Activated T-cell treated with anti-CD3 and anti-CD28 coated beads, Interleukin-2, amount 50 U/mL, for 4 hours (primary cell): ENCODE measurements at regions not wholly inside any gene's neighbourhood (a gene's known extent, or its start where the extent isn't known, plus 50 kb on each side); places are given as distances from the start of the nearest gene placed in this dataset.

Experiments used
- ATAC-seq, 2 donors: fragments of 200-7000 bp; cut with Tn5 transposase; one replicate each; pipeline ENCODE4 v1.10.0; 2021
- DNase-seq: peaks from one replicate; pipeline ENCODE4 v3.0.0-alpha.2; 2020
- H3K27me3 Mint-ChIP-seq: one replicate; pipeline ENCODE4 v1.8.0; 2021; ENCODE audit warnings: low read depth, mixed read lengths
- H3K36me3 Mint-ChIP-seq: one replicate; pipeline ENCODE4 v1.8.0; 2022; ENCODE audit warnings: mixed read lengths; ENCODE audit not compliant: insufficient read depth
- H3K4me1 Mint-ChIP-seq: one replicate; pipeline ENCODE4 v1.8.0; 2021; ENCODE audit warnings: low read depth, mixed read lengths
- H3K4me3 Mint-ChIP-seq: one replicate; pipeline ENCODE4 v1.8.0; 2021; ENCODE audit warnings: mild to moderate bottlenecking, moderate library complexity, mixed read lengths
- H3K9me3 Mint-ChIP-seq: one replicate; pipeline ENCODE4 v1.8.0; 2021; ENCODE audit warnings: mixed read lengths

DNA sequence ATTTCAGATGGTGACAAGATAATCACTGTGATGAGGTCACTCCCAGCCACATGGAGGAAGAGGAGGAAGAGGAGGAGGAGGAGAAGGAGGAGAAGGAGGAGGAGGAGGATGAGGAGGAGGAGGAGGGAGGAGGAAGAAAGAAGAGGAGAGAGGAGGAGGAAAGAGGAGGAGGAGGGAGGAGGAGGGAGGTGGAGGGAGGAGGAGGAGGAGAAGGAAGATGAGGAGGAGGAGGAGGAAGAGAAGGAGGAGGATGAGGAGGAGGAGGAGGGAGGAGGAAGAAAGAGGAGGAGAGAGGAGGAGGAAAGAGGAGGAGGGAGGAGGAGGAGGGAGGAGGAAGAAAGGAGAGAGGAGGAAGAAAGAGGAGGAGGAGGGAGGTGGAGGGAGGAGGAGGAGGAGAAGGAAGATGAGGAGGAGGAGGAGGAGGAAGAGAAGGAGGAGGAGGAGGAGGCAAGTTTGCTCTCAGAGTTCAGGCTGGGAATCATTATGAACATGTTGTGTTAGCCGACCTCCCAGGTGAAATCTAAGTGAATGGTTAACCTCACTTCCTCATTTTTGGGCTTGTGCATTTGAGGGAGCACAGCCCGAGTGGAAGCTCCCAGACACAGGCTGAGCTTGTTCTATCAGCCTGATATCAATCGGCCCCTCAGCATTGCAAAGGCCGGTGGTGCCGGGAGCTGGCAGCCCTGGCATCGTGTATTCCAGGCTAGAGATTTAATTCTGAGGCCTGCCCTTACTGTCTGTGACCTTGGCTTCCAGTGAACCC is 236.2 kb upstream of the PITRM1 start:
- ATAC-seq (no peak), DNase-seq (no peak)
- Mint-ChIP-seq H3K36me3 (no peaks in the 10 kb centered on the region), H3K4me1 (no peaks in the 10 kb centered on the region), H3K4me3 (no peak overlapping the region), H3K27me3 (peaks cover 2% of the 10 kb centered on the region), H3K9me3 (peaks cover 3% of the 10 kb centered on the region)

DNA sequence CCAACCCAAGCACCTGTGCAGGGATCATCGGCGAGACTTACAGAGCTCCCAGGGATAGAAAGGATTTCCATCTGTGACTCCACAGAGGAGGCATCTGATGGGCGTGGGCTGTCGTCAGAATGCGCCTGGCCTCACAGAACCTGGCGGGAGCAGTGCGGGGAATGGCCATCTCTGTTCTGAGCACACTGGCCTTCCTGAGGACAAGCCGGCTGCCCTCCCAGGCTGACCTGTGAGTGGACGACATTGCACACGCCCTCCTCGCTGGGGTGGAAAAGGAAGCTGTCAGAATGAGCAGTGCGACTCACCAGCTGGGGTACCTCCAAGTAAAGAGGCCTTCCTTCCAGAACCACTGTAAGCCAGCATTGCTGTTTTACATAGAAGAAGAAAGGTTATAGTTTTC is 234.6 kb upstream of the PITRM1 start:
- peaks cover 3% of the 10 kb centered on the region for H3K9me3 Mint-ChIP-seq
- H3K4me3 Mint-ChIP-seq: no peak overlapping the region
- no peaks in the 10 kb centered on the region for H3K4me1 Mint-ChIP-seq
- no peak for ATAC-seq
- peaks cover 3% of the 10 kb centered on the region for H3K27me3 Mint-ChIP-seq
- H3K36me3 Mint-ChIP-seq: no peaks in the 10 kb centered on the region
- no peak for DNase-seq

DNA sequence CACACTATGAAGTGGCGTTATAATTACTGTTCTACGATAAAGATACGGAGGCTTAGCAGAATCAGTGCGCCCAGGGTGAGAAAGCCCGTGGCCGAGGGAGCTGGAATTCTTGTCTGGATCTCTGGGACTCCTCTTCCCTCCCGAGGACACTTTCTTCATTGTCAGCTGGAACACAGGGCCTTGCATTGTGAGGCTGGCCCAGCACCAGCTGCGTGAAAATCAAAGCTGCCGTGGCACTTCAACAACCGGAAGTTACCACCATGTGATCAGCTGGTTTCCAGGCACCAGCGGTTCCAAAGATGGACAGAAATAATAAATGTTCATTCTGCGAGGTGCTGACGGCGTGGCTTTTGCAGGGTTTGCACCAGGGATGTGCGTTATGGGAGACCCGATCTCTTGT is 234.0 kb upstream of the PITRM1 start:
- no peak for ATAC-seq
- Mint-ChIP-seq H3K4me1 (no peaks in the 10 kb centered on the region), H3K9me3 (peaks cover 3% of the 10 kb centered on the region), H3K4me3 (no peak overlapping the region), H3K36me3 (no peaks in the 10 kb centered on the region), H3K27me3 (peaks cover 3% of the 10 kb centered on the region)
- DNase-seq: no peak

DNA sequence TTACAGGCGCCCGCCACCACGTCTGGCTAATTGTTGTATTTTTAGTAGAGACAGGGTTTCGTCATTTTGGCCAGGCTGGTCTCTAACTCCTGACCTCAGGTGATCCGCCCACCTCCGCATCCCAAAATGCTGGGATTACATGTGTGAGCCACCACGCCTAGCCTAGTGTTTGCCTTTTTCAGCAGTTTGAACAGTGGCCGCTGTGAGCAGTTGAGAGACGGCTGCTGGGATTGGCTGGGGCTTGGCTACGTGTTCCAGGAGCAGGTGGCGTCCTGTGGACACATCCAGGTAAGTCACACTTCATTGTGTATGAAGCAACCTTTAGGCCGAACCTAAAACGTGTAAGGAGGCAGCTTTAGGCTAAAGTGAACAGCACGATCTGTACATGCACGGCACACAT is 231.8 kb upstream of the PITRM1 start:
- DNase-seq (no peak), ATAC-seq (no peak)
- Mint-ChIP-seq H3K36me3 (no peaks in the 10 kb centered on the region), H3K4me1 (no peaks in the 10 kb centered on the region), H3K27me3 (peaks cover 3% of the 10 kb centered on the region), H3K4me3 (no peak overlapping the region), H3K9me3 (no peaks in the 10 kb centered on the region)

DNA sequence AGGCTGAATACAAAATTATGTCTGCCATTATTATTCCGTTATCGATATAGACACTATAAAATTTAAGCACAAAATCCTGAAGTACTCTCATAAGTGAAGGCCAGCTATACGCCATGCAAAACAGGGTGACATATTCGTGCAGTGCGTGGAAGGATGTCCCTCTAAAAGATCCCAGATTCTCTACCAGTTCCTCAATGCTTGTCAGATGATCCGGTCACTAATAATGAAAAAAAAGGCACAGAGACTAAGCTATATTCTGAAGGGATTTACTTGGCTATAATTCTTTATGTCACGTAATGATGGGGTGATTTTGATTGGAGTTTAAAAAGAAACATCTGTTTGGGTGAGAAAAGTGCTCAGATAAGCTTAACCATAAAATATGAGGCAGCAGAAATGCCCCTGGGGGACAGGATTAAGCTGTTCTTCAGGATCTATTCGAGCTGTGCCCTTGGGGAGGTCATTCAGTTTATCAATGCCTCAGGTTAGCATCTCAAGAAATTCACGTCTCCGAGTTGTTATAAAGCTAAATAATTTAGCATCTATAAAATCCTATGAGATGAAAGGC is 229.7 kb upstream of the PITRM1 start:
- DNase-seq (no peak), ATAC-seq (no peak)
- H3K4me1 Mint-ChIP-seq: peaks cover 2% of the 10 kb centered on the region
- no peak overlapping the region for H3K4me3 Mint-ChIP-seq
- no peaks in the 10 kb centered on the region for H3K36me3 Mint-ChIP-seq
- H3K27me3 Mint-ChIP-seq: peaks cover 7% of the 10 kb centered on the region
- H3K9me3 Mint-ChIP-seq: no peaks in the 10 kb centered on the region

DNA sequence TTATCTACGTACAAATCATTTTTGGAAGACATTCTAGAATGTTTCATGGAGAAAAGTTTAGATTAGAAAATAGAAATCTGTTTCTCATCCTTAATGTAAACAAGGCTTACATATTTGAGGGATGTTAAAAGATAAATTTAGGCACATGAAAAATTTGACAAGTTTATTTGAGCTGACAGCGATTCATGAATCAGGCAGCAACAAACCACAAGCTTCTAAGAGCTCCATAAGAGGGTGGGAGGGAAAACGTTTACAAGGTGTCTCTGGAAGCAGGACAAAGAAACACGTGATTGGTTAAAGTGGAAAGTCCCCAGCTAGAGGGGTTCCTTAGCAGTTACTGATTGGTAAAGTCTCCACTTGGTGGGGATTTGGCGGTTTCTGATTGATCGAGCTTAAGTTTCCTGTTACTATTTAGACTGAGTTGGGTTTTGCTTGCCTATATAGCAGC is 228.9 kb upstream of the PITRM1 start:
- no peak for DNase-seq
- Mint-ChIP-seq H3K36me3 (no peaks in the 10 kb centered on the region), H3K27me3 (peaks cover 7% of the 10 kb centered on the region), H3K4me1 (peaks cover 4% of the 10 kb centered on the region), H3K4me3 (no peak overlapping the region), H3K9me3 (no peaks in the 10 kb centered on the region)
- ATAC-seq: no peak

DNA sequence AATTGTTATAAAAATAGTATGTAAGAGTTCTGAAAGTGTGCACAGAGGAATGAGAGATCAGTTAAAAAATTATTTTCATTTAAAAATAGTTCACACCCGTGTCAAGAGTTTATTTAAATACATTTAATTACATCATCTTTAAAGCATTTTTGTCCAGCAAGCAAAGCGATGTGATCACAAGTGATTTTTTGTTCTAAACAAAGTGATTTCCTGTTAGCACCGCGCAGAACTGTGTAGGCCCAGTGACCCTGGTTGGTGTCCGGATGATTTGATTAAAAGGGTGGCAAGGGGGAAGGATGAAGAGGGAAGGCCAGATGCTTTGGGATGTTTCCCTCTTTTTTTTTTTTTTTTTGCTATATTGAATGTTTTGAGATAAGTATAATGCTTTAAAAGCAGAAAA is 227.8 kb upstream of the PITRM1 start:
- no peaks in the 10 kb centered on the region for H3K9me3 Mint-ChIP-seq
- peaks cover 4% of the 10 kb centered on the region for H3K4me1 Mint-ChIP-seq
- no peaks in the 10 kb centered on the region for H3K36me3 Mint-ChIP-seq
- DNase-seq (no peak), ATAC-seq (no peak)
- no peak overlapping the region for H3K4me3 Mint-ChIP-seq
- H3K27me3 Mint-ChIP-seq: peaks cover 7% of the 10 kb centered on the region

DNA sequence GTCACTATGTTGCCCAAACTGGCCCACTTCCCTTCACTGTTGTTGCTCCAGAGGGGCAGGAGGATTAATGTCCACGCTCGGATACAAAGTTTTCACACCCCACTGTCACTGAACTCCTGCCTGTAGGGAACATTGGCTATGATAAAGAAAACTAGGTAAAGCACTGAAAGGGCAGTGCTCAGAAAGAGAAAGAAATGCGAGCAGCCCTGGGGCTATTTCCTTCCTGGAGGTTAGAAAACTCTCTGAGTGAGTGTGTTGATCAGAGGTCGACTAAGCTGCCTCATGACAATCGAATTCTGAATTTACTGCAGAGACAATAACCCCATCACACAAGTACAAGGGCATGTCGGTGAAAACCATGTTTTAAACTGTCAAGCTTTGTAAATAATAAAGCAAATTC is 227.2 kb upstream of the PITRM1 start:
- DNase-seq: no peak
- Mint-ChIP-seq H3K4me3 (no peak overlapping the region), H3K4me1 (peaks cover 4% of the 10 kb centered on the region), H3K36me3 (no peaks in the 10 kb centered on the region), H3K9me3 (no peaks in the 10 kb centered on the region), H3K27me3 (peaks cover 7% of the 10 kb centered on the region)
- no peak for ATAC-seq

DNA sequence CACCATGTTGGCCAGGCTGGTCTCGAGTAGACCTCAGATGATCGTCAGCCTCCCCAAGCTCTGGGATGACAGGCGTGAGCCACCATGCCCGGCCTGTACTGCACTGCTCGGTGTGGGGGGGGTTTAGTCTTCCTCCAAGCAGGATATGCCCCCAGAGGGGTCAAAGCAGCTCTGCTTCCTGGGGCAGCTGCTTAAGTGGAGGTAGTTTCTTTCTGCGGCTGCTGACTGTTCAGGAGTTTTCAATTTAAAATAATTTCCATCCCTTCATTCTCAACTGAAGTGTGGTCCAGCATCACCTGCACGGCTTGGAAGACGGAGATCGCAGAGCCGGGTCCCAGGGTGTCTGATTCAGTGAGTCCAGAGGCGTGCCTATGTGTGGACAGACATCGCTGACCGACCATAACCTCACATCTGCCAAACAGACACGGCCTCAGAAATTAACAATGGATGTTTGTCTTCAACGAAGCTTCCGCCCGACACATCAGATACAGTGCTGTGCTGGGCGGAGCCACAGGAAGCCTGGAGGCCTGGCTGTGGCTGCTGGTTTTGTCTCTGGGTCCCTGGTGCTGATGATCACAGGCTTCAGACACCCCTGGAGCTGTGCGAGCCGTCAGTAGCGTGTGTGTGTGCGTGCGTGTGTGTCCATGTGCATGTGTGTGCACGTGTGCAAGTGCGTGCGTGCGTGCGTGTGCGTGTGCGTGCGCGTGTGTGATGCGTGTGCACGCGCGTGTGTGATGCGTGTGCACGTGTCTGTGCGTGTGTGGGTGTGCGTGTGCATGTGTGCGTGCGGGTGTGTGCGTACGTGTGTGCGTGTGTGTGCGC is 226.5 kb upstream of the PITRM1 start:
- no peak overlapping the region for H3K4me3 Mint-ChIP-seq
- peaks cover 7% of the 10 kb centered on the region for H3K27me3 Mint-ChIP-seq
- no peak for ATAC-seq
- peaks cover 8% of the 10 kb centered on the region for H3K4me1 Mint-ChIP-seq
- H3K9me3 Mint-ChIP-seq: peaks cover 5% of the 10 kb centered on the region
- no peaks in the 10 kb centered on the region for H3K36me3 Mint-ChIP-seq
- DNase-seq: no peak

DNA sequence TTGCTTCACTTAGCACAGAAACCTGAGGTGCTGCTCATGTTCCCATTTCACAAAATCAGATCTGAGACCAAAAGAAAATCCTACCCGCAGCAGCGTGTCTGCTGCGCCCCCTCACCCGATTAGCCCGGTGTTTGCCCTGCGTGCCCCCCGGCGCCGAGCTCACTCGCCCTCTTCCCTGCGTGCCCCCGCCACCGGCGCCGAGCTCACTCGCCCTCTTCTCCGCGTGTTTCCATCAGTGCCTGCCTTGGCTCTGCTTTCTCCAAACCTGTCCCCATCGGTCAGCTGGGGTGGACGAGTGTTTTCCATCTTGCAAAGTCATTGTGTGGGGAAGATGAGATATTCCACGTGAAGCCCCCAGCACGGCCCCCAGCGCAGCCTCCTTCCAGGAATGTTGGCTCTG is 225.3 kb upstream of the PITRM1 start:
- DNase-seq: no peak
- H3K9me3 Mint-ChIP-seq: peaks cover 5% of the 10 kb centered on the region
- peaks cover 8% of the 10 kb centered on the region for H3K4me1 Mint-ChIP-seq
- no peak for ATAC-seq
- peaks cover 4% of the 10 kb centered on the region for H3K27me3 Mint-ChIP-seq
- H3K36me3 Mint-ChIP-seq: no peaks in the 10 kb centered on the region
- H3K4me3 Mint-ChIP-seq: no peak overlapping the region

DNA sequence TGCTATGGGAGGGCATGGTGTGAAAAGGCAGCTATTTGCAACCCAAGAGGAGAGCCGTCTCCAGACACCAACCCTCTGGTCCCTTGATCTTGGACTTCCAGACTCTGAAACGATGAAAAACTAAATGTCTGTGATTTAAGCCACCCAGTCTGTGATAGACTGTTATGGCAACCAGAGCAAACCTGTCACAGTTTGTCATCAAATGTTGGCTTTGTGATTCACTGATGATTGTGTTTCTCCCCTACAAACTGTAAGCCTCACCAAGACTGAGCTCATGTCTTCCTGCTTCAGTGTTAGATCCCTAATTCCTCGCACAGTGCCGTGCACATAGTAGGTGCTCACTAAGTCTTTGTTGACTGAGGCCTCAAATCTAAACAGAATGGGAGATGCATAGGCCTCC is 224.6 kb upstream of the PITRM1 start:
- DNase-seq: no peak
- H3K4me1 Mint-ChIP-seq: peaks cover 8% of the 10 kb centered on the region
- no peaks in the 10 kb centered on the region for H3K36me3 Mint-ChIP-seq
- peaks cover 4% of the 10 kb centered on the region for H3K27me3 Mint-ChIP-seq
- ATAC-seq: peak in 1 of 2 donors; percentile 46
- no peak overlapping the region for H3K4me3 Mint-ChIP-seq
- peaks cover 5% of the 10 kb centered on the region for H3K9me3 Mint-ChIP-seq

DNA sequence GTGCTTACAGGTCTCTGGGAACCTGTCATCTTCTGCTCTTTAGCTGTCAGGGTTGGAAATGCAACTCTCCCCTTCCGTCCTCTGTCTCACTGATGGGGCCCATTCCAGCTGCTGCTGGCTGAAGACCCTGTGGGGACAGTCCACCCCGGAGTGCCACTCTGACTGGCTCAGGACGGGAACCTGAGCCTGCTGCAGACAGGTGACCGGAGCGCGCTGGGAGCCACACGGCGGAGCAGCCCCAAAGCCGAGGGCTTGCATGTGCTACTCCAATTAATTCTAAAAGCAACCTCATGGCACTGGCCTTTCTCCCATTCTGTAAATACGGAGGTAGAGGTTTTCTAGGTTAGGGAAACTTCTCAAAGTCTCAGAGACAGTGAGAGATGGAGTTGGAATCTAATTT is 223.5 kb upstream of the PITRM1 start:
- no peak for DNase-seq
- no peaks in the 10 kb centered on the region for H3K36me3 Mint-ChIP-seq
- no peak for ATAC-seq
- H3K9me3 Mint-ChIP-seq: peaks cover 5% of the 10 kb centered on the region
- peaks cover 4% of the 10 kb centered on the region for H3K27me3 Mint-ChIP-seq
- peaks cover 8% of the 10 kb centered on the region for H3K4me1 Mint-ChIP-seq
- no peak overlapping the region for H3K4me3 Mint-ChIP-seq

DNA sequence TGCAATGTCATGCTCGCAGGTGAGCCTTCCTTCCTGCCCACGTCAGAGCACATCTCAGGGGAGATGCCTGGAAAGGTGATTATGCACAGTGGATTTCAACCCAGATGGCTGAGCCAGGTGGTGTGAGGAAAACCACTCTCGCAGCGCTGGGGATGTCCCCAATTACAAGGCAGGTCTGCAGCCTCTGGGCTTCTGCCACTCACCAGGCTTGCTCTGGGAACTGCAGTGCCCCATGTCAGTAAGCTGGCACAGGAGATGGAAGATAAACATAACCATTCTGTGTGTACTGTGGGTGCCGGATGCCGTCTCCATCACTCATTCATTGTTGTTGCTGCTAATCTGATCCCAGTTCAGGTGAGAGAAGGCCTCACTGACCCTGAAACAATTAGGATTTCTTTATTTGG is 222.9 kb upstream of the PITRM1 start:
- Mint-ChIP-seq H3K4me3 (no peak overlapping the region), H3K9me3 (peaks cover 5% of the 10 kb centered on the region)

DNA sequence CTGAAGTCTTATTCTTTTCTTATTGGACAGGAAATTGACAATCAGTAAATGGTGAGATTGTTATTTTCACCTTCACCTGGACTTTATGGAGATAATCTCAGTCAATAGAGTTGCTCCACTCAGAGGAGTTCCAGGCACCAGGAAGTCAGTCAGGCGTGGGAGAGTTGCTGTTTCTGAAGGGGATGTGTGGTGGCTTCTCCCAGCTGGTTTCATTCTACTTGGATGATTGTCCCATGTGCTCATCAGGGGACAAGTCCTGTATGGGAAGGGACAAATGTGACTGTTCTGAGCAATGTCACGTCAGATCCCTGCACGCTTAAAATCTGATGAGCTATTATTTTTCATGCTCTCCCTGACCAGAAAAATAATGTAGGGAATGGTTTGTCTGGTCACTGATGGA is 222.5 kb upstream of the PITRM1 start:
- DNase-seq (no peak), ATAC-seq (no peak)
- Mint-ChIP-seq H3K9me3 (peaks cover 5% of the 10 kb centered on the region), H3K36me3 (no peaks in the 10 kb centered on the region), H3K4me1 (peaks cover 8% of the 10 kb centered on the region), H3K4me3 (no peak overlapping the region), H3K27me3 (peaks cover 7% of the 10 kb centered on the region)

More for the DNA sequence above, 222.9 kb upstream of the PITRM1 start:
- no peak for ATAC-seq
- no peak for DNase-seq
- Mint-ChIP-seq H3K4me1 (peaks cover 8% of the 10 kb centered on the region), H3K27me3 (peaks cover 7% of the 10 kb centered on the region), H3K36me3 (no peaks in the 10 kb centered on the region)

DNA sequence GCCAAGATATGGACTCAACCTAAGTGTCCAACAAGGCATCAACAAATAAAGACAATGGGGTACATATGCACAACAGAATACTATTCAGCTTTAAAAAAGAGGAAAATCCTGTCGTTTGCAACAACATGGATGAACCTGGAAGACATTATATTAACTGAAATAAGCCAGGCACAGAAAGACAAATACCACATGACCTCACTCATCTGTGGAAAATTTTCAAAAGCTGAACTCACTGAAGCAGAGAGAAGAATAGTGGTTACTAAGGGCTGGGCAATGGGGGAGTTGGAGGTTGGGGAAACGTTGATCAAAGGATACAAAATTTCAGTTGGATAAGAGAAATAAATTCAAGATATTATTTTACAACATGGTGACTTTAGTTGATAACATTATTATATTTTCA is 221.4 kb upstream of the PITRM1 start:
- H3K4me1 Mint-ChIP-seq: peaks cover 8% of the 10 kb centered on the region
- no peaks in the 10 kb centered on the region for H3K36me3 Mint-ChIP-seq
- peaks cover 7% of the 10 kb centered on the region for H3K27me3 Mint-ChIP-seq

More for the DNA sequence above, 221.4 kb upstream of the PITRM1 start:
- no peak for ATAC-seq
- no peak overlapping the region for H3K4me3 Mint-ChIP-seq
- no peak for DNase-seq
- H3K9me3 Mint-ChIP-seq: peaks cover 5% of the 10 kb centered on the region
